GM12864 (cell line): ENCODE measurements at regions not wholly inside any gene's neighbourhood (a gene's known extent, or its start where the extent isn't known, plus 50 kb on each side); places are given as distances from the start of the nearest gene placed in this dataset.
"Not testable (repeated sequence)": the region's sequence is repeated elsewhere in the genome, so short reads cannot be mapped to it uniquely, and the experiment has no call there.

ENCODE experiments used
- DNase-seq: peaks from one replicate; pipeline ENCODE4 v3.0.0-alpha.2; 2011; ENCODE audit warnings: low read depth
- H3K4me3 ChIP-seq: 2 replicates; pipeline ENCODE4 v1.5.1; 2011; ENCODE audit warnings: mild to moderate bottlenecking, low read depth, low read length, control low read depth
- CTCF ChIP-seq: IDR thresholded peaks from 2 replicates; pipeline ENCODE4 v1.5.1; 2011; ENCODE audit warnings: low read depth, mild to moderate bottlenecking, moderate library complexity, low read length, control low read depth, inconsistent platforms; ENCODE audit errors: missing control alignments

GRCh38 chr2:195442458-195443175 lies 214.4 kb upstream of the SLC39A10 start:
- no peak for TF ChIP-seq CTCF
- no peak overlapping the region for H3K4me3 ChIP-seq
- no peak for DNase-seq

- DNase-seq: no peak
- TF ChIP-seq CTCF: no peak
Measured at GRCh38 chr2:195438692-195439091, 218.3 kb upstream of the SLC39A10 start.

GRCh38 chr2:195437521-195437920 lies 219.5 kb upstream of the SLC39A10 start:
- DNase-seq: no peak
- no peak for TF ChIP-seq CTCF
- no peak overlapping the region for H3K4me3 ChIP-seq

More at GRCh38 chr2:195438692-195439091, 218.3 kb upstream of the SLC39A10 start:
- H3K4me3 ChIP-seq: no peak overlapping the region

- no peak for TF ChIP-seq CTCF
Measured at GRCh38 chr2:195434346-195434745, 222.7 kb upstream of the SLC39A10 start.

GRCh38 chr2:195433729-195434128 lies 223.3 kb upstream of the SLC39A10 start:
- not testable (repeated sequence) for H3K4me3 ChIP-seq, DNase-seq

More at GRCh38 chr2:195434346-195434745, 222.7 kb upstream of the SLC39A10 start:
- H3K4me3 ChIP-seq: no peak overlapping the region
- no peak for DNase-seq

- H3K4me3 ChIP-seq: no peak overlapping the region
- no peak for TF ChIP-seq CTCF
- DNase-seq: no peak
Measured at GRCh38 chr2:195428673-195429072, 228.4 kb upstream of the SLC39A10 start.

GRCh38 chr2:195425328-195425727 lies 231.7 kb upstream of the SLC39A10 start:
- no peak for TF ChIP-seq CTCF
- H3K4me3 ChIP-seq: no peak overlapping the region
- no peak for DNase-seq
